ENCODE measurements at regions not wholly inside any gene's neighbourhood (a gene's known extent, or its start where the extent isn't known, plus 50 kb on each side); places are given as distances from the start of the nearest gene placed in this dataset.

GRCh38 chr6:156627524-156627923, 149.7 kb upstream of the ARID1B start:
- in situ Hi-C loops (cut with HindIII; ENCODE audit: low pct_ligation_motif_present, low pct_unique_long_range_greater_than_20kb, low sequenced_read_pairs), result no loop called here
- DNase-seq, result no peak

DNA sequence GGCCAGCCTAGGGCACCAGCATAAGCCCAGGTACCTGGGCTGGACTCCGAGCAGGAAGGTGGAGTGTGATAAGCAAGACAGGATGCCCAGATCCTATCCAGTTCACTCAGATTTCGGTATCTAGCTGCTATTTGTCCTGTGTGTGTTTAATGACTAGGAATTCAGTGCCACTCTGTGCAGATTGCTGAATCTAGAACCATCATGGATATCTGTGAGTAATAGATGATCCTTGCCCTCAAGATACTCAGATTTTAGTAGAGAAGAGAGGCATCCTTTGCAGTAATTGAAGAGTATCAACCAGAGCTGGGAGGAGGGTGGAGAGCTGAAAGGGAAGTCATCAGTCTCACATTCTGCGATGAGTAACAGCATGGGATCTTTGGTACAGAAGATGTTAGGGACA, 155.0 kb upstream of the ARID1B start:
- in situ Hi-C loops (cut with HindIII; ENCODE audit: low pct_ligation_motif_present, low pct_unique_long_range_greater_than_20kb, low sequenced_read_pairs), result no loop called here
- no peak for DNase-seq

- DNase-seq, result no peak
- in situ Hi-C loops (cut with HindIII; ENCODE audit: low pct_ligation_motif_present, low pct_unique_long_range_greater_than_20kb, low sequenced_read_pairs), result no loop called here
Measured at GRCh38 chr6:156620331-156620730, 156.8 kb upstream of the ARID1B start.

- no peak for DNase-seq
Measured at GRCh38 chr6:156618600-156619205, 158.5 kb upstream of the ARID1B start.

DNA sequence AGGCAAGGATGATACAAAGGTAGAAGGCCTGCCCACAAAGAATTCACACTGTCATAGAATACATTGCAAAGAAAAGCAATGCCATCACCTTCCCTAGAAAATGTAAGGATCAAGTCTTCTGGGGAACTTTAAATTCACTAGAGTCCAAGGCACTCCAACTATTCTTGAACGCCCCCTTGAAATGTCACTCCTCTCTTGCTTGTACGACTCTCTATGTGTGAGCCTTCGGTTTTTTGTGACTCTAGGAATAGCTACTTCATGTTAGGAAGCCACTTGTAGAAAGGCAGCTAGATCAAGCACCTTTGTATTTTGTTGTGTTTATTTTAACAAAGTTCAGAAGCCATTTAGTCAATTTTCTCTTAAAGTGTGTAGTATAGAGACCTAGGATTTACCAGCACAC, 159.2 kb upstream of the ARID1B start:
- in situ Hi-C loops (cut with HindIII; ENCODE audit: low pct_ligation_motif_present, low pct_unique_long_range_greater_than_20kb, low sequenced_read_pairs), result no loop called here
- no peak for DNase-seq

More at GRCh38 chr6:156618600-156619205, 158.5 kb upstream of the ARID1B start:
- in situ Hi-C loops (cut with HindIII; ENCODE audit: low pct_ligation_motif_present, low pct_unique_long_range_greater_than_20kb, low sequenced_read_pairs), result no loop called here

GRCh38 chr6:156617376-156617775, 159.8 kb upstream of the ARID1B start:
- in situ Hi-C loops (cut with HindIII; ENCODE audit: low pct_ligation_motif_present, low pct_unique_long_range_greater_than_20kb, low sequenced_read_pairs), result no loop called here
- DNase-seq, result no peak

DNA sequence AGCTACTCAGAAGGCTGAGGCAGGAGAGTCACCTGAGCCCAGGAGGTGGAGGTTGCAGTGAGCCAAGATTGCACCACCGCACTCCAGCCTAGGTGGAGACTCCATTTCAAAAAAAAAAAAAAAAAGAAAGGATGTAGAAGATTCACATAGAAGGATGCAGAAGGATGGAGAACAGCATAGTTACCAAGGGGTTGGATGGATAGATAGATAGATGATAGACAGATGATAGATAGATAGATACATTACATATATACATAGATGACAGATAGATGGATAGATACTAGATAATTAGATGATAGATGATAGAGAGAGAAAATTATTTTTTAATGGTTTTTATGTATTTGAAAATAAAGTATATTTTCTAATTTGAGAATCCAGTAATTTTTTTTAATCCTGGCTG, 160.7 kb upstream of the ARID1B start:
- in situ Hi-C loops (cut with HindIII; ENCODE audit: low pct_ligation_motif_present, low pct_unique_long_range_greater_than_20kb, low sequenced_read_pairs), result no loop called here
- no peak for DNase-seq

DNA sequence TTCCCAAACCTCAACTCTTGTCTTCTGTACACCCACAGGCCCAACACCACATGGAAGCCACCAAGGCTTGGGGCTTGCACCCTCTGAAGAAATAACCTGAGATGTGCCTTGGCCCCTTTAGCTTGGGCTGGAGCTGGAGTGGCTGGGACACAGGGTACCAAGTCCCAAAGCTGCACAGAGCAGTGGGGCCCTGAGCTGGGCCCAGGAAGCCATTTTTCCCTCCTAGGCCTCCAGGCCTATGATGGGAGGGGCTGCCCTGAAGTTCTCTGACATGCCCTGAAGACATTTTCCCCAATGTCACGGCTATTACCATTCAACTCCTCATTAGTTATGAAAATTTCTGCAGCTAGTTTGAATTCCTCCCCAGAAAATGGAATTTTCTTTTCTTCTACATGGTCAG, 163.2 kb upstream of the ARID1B start:
- in situ Hi-C loops (cut with HindIII; ENCODE audit: low pct_ligation_motif_present, low pct_unique_long_range_greater_than_20kb, low sequenced_read_pairs), result no loop called here
- DNase-seq, result no peak

- in situ Hi-C loops (cut with HindIII; ENCODE audit: low pct_ligation_motif_present, low pct_unique_long_range_greater_than_20kb, low sequenced_read_pairs), result no loop called here
- DNase-seq, result no peak
Measured at GRCh38 chr6:156612361-156612760, 164.8 kb upstream of the ARID1B start.

GRCh38 chr6:156602066-156602385, 175.2 kb upstream of the ARID1B start:
- in situ Hi-C loops (cut with HindIII; ENCODE audit: low pct_ligation_motif_present, low pct_unique_long_range_greater_than_20kb, low sequenced_read_pairs), result no loop called here
- DNase-seq, result no peak

- in situ Hi-C loops (cut with HindIII; ENCODE audit: low pct_ligation_motif_present, low pct_unique_long_range_greater_than_20kb, low sequenced_read_pairs), result no loop called here
- DNase-seq, result no peak
Measured at GRCh38 chr6:156601152-156602065, 175.8 kb upstream of the ARID1B start.

DNA sequence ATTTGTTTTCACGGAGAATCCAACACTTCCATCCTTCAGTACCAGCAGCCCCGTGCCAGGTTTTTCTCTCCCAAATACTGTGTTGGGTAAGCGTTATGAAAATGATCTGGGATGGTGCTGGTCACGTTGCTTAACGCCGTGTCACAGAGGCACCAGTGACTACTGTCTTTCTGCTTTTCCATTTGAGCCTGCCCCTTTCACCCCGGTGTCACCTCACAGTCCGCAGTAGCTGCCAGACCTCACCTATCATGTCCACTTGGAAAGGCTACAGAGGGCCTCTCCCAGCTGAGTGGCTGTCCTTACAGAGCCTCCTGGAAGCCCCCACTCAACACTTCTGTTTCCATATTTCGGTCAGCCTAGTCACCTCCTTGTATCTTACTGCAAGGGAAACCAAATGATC, 176.5 kb upstream of the ARID1B start:
- in situ Hi-C loops (cut with HindIII; ENCODE audit: low pct_ligation_motif_present, low pct_unique_long_range_greater_than_20kb, low sequenced_read_pairs), result no loop called here
- no peak for DNase-seq

GRCh38 chr6:156599978-156600590, 177.1 kb upstream of the ARID1B start:
- in situ Hi-C loops (cut with HindIII; ENCODE audit: low pct_ligation_motif_present, low pct_unique_long_range_greater_than_20kb, low sequenced_read_pairs), result no loop called here
- DNase-seq, result no peak

DNA sequence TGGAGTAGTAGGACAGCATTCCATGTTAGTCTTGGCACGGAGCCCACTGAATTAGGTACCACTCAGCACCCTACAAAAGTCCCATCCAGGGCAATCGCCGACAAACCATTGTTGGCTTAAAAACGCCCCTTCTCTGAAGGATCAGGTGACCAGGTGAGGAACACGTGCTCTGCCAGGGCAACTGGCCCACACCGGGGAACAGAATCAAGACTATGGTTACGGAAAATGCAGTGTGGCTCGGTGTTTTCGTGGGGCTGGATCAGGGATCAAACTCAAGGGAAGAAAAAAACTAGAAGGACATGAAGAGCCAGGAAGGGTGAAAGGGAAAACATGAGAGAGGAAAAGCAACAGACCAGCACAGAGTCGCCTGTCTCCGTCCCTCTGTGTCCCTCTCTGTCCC, 177.8 kb upstream of the ARID1B start:
- no peak for DNase-seq
- in situ Hi-C loops (cut with HindIII; ENCODE audit: low pct_ligation_motif_present, low pct_unique_long_range_greater_than_20kb, low sequenced_read_pairs), result no loop called here

DNA sequence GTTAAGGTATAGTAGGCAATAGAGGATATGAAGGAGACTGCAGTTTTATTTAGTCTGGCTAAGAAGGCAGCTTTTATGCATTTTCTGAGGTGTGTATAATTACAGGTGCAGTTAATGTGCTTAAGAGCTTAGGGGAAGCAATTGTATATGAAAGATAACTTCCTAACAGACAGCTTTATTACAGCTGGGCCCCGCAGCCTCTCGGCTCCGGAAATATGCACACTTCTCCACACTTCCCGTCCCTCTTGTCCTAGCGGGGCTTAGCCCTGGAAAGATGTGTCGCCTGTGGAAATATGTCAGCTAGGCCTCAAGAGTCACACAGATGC, 178.4 kb upstream of the ARID1B start:
- in situ Hi-C loops (cut with HindIII; ENCODE audit: low pct_ligation_motif_present, low pct_unique_long_range_greater_than_20kb, low sequenced_read_pairs), result no loop called here
- no peak for DNase-seq

DNA sequence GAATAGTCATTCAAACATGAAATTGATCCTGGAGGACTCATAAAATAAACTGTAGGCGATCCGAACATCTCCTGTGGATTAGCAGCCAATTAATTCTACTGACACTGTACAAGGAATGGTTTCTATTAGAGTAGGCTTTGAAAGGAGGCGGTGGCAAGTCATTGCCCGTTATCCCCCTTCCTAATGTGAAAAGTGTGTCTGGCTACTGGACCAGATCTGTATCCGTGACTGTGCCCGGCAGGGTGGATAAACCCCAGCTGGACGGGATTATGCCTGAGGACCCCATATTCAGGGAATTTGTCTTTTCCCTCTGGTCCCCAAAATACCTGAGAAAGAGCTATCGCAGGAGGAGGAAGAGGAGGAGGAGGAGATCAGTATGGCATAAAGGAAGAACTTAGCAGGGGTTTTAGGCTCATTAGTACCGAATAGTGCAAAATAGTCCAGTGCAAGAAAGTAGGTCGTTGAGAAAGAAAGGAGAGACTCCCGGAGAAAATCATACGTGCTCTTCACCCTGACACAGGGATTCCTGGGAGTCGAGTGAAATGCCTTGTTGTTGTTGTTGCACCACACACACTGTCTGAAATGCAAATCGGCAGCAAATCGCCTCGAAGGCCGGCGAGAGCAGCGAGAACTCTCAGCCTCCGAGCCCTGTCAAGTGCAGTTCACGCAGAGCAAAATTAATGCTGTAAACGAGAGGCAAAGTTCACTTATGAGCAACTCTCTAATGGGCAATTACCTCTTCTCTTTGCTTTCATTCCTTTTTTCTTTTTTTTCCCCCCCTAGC, 178.9 kb upstream of the ARID1B start:
- DNase-seq, result no peak
- in situ Hi-C loops (cut with HindIII; ENCODE audit: low pct_ligation_motif_present, low pct_unique_long_range_greater_than_20kb, low sequenced_read_pairs), result no loop called here

- DNase-seq, result no peak
- in situ Hi-C loops (cut with HindIII; ENCODE audit: low pct_ligation_motif_present, low pct_unique_long_range_greater_than_20kb, low sequenced_read_pairs), result no loop called here
Measured at GRCh38 chr6:156597095-156597494, 180.1 kb upstream of the ARID1B start.

- in situ Hi-C loops (cut with HindIII; ENCODE audit: low pct_ligation_motif_present, low pct_unique_long_range_greater_than_20kb, low sequenced_read_pairs), result no loop called here
- DNase-seq, result no peak
Measured at GRCh38 chr6:156595476-156595875, 181.7 kb upstream of the ARID1B start.

DNA sequence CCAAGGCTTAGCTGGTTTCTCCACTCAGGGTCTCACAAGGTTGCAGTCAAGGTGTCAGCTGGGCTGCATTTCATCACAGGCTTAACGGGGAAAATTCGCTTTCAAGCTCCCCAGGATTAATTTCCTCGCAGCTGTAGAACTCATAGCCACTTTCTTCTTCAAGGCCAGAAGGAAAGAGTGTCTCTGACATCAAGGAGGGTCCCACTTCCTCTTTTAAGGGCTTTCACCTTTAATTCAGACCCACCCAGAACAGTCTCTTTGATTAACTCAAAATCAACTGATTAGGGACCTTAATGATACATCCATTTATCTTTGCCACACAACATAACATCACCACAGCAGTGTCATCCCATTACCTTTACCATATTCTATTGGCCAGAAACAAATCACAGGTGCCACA, 183.3 kb upstream of the ARID1B start:
- no peak for DNase-seq

More for the DNA sequence above, 183.3 kb upstream of the ARID1B start:
- in situ Hi-C loops (cut with HindIII; ENCODE audit: low pct_ligation_motif_present, low pct_unique_long_range_greater_than_20kb, low sequenced_read_pairs), result no loop called here
